Body of pancreas (tissue), 4 donors: ENCODE measurements at regions not wholly inside any gene's neighbourhood (a gene's known extent, or its start where the extent isn't known, plus 50 kb on each side); places are given as distances from the start of the nearest gene placed in this dataset.

Source experiments
- ATAC-seq: fragments of 150-250 bp; one replicate; pipeline ENCODE4 v1.9.1; 2016
- DNase-seq, 4 donors: peaks; one replicate each; pipeline ENCODE4 v3.0.0-alpha.2; 2019
- H3K27ac ChIP-seq, 4 donors: fragments of 200-600 bp; sonication (generic); 1 replicate in 3 of 4; 2 replicates in 1 of 4; pipeline versions ENCODE4 v1.5.1 to v1.6.1; 2016 to 2019; ENCODE audit warnings: mild to moderate bottlenecking in 1 of 4, mixed read lengths in 1 of 4, moderate library complexity in 1 of 4
- H3K27me3 ChIP-seq, 2 donors: fragments of 200-600 bp; sonication (generic); one replicate each; pipeline ENCODE4 v1.6.0; 2016; ENCODE audit warnings: mild to moderate bottlenecking in 1 of 2
- H3K36me3 ChIP-seq, 2 donors: fragments of 200-600 bp; sonication (generic); replicated peaks in 1 of 2; 2 replicates each; pipeline ENCODE4 v1.5.1; 2016; ENCODE audit warnings: low read depth in 2 of 2; ENCODE audit not compliant: insufficient read depth in 1 of 2
- H3K4me1 ChIP-seq: fragments of 200-600 bp; sonication (generic); one replicate; pipeline ENCODE4 v1.6.0; 2016
- H3K4me3 ChIP-seq, 2 donors: fragments of 200-600 bp; sonication (generic); 1 replicate in 1 of 2; 2 replicates in 1 of 2; pipeline ENCODE4 v1.5.1; 2016 to 2019
- H3K9me3 ChIP-seq, 3 donors: fragments of 200-600 bp; sonication (generic); 1 replicate in 2 of 3; 2 replicates in 1 of 3; pipeline ENCODE4 v1.5.1; 2016
- CTCF ChIP-seq, 7 experiments: fragments of 450-650 bp in 4 of 7; fragments of 200-600 bp in 3 of 7; sonication (generic) in 3 of 7; IDR thresholded peaks; one replicate each; pipeline ENCODE4 v1.5.1; 2016 to 2019; ENCODE audit warnings: antibody characterized with exemption in 7 of 7
- POLR2A ChIP-seq, 3 donors: fragments of 450-650 bp; IDR thresholded peaks; one replicate each; pipeline ENCODE4 v1.6.1; 2016; ENCODE audit warnings: antibody characterized with exemption in 3 of 3, mild to moderate bottlenecking in 2 of 3
- WGBS, 2 donors: methylation state at CpG; one replicate each; pipeline ENCODE4 v1.1.5; 2017; 5-methylcytosine and 5-hydroxymethylcytosine counted together
- intact Hi-C: fragments of 100-400 bp; cut with DNase I; formaldehyde crosslinking; loops from one replicate; pipeline ENCODE4 v1.15.1; 2023

DNA sequence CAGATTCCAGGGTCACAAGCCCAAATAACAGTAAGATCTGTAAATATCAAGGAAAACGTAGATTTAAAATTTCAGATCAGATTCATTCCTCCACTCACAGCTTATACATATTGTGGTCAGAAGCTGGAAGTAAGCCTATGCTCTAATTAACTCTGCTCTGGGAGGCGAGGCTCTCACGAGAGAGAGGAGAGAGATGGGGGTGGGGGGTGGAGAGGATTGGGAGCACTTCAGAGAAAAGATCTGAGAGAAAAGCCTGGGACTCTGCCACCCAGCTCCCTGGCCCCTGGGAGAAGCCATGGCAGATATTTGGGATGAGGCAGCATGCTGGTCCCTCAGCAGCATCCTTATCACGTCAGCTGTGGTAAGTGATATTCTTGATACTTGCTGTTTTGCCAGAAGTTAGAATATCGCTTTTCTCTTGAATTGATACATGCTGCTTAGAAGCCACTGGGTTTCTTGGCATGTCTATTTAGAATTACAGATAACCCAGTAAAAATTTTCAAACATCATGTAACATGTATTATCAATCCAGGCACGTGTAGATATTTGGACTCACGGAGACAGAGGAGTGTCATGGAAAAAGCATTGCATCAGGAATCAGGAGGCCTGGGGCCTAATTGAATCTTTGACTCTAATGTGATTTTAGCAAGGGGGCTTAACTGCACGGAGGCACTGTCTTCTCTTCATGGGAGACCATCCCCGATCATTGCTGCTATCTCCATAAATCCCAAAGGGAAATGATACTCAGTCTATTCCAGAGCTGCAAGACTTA, 265.4 kb downstream of the HRH4 start:
- no peaks in the 10 kb centered on the region for H3K9me3 ChIP-seq
- no peak for TF ChIP-seq POLR2A (IDR thresholded peaks at IDR 0.05)
- TF ChIP-seq CTCF (IDR thresholded peaks at IDR 0.05): no peak
- intact Hi-C loops: loop anchor here (10.0 kb wide), 2 partner anchors 121 to 181 kb away; no protein-coding TSS in a partner anchor
- no peaks in the 10 kb centered on the region for H3K4me1 ChIP-seq
- H3K36me3 ChIP-seq: no peaks in the 10 kb centered on the region
- no peaks in the 10 kb centered on the region for H3K27me3 ChIP-seq
- no peak overlapping the region for H3K4me3 ChIP-seq
- ATAC-seq: no peak
- 69 to 75% methylated on average over 9 of the region's 9 CpGs for WGBS, 2 donors
- no peak overlapping the region for H3K27ac ChIP-seq
- no peak for DNase-seq

GRCh38 chr18:24726727-24727492, 266.5 kb downstream of the HRH4 start:
- WGBS, 2 donors: 38 to 41% methylated on average over 18 of the region's 18 CpGs
- TF ChIP-seq POLR2A (IDR thresholded peaks at IDR 0.05): no peak
- peak; percentile 66 to 81 (median 77) for TF ChIP-seq CTCF (IDR thresholded peaks at IDR 0.05)
- Histone ChIP-seq H3K4me1 (no peaks in the 10 kb centered on the region), H3K36me3 (no peaks in the 10 kb centered on the region), H3K27ac (no peak overlapping the region), H3K9me3 (no peaks in the 10 kb centered on the region), H3K27me3 (no peaks in the 10 kb centered on the region), H3K4me3 (no peak overlapping the region)
- peak; percentile 60 to 70 (median 67) for DNase-seq
- ATAC-seq: peak; percentile 55
- intact Hi-C loops: loop anchor here (10.0 kb wide), 2 partner anchors 122 to 182 kb away; no protein-coding TSS in a partner anchor

DNA sequence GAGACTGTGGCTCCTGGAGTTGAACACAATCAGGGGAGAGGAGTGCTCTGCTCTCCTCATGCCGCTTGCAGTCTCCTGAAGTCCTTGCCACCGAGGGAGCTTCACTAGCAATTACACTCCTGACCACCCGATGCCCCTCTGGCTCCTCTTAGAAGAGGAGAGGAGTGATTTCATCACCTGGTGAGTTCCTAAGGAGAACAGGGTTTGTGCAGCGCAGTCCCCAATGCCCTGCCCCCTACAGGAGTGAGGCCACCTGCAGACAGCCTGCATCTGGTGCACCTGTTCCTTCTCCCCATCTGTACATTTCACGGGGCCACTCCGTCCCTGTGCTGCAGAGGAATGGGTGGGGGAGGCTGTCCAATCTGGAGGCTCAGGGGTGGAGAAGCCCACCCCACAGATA, 267.2 kb downstream of the HRH4 start:
- DNase-seq (no peak), ATAC-seq (no peak)
- intact Hi-C loops: loop anchor here (10.0 kb wide), 2 partner anchors 123 to 183 kb away; no protein-coding TSS in a partner anchor
- 27% methylated on average over 6 of the region's 6 CpGs for WGBS, 2 donors
- no peak overlapping the region for H3K27ac ChIP-seq
- TF ChIP-seq CTCF (IDR thresholded peaks at IDR 0.05) (no peak), POLR2A (IDR thresholded peaks at IDR 0.05) (no peak)
- no peaks in the 10 kb centered on the region for H3K4me1 ChIP-seq
- H3K27me3 ChIP-seq: no peaks in the 10 kb centered on the region
- H3K36me3 ChIP-seq: no peaks in the 10 kb centered on the region
- no peak overlapping the region for H3K4me3 ChIP-seq
- no peaks in the 10 kb centered on the region for H3K9me3 ChIP-seq

- H3K4me1 ChIP-seq: no peaks in the 10 kb centered on the region
- 41 to 42% methylated on average over 6 of the region's 6 CpGs for WGBS, 2 donors
Observed at GRCh38 chr18:24731158-24731557, 270.7 kb downstream of the HRH4 start.

More at GRCh38 chr18:24731158-24731557, 270.7 kb downstream of the HRH4 start:
- Histone ChIP-seq H3K27me3 (no peaks in the 10 kb centered on the region), H3K9me3 (no peaks in the 10 kb centered on the region), H3K4me3 (no peak overlapping the region), H3K36me3 (no peaks in the 10 kb centered on the region), H3K27ac (no peak overlapping the region)
- DNase-seq (no peak), ATAC-seq (no peak)
- TF ChIP-seq CTCF (IDR thresholded peaks at IDR 0.05) (no peak), POLR2A (IDR thresholded peaks at IDR 0.05) (no peak)
- intact Hi-C loops: no loop called here
